NB4 (cell line): ENCODE measurements at regions not wholly inside any gene's neighbourhood (a gene's known extent, or its start where the extent isn't known, plus 50 kb on each side); places are given as distances from the start of the nearest gene placed in this dataset.

ENCODE experiments used
- MYC ChIP-seq: IDR thresholded peaks from 2 replicates; pipeline ENCODE4 v1.6.1; 2011; ENCODE audit warnings: low read depth, low read length
- POLR2A ChIP-seq: IDR thresholded peaks from 2 replicates; pipeline ENCODE4 v1.6.1; 2011; ENCODE audit warnings: mild to moderate bottlenecking; ENCODE audit not compliant: insufficient read length; ENCODE audit errors: extremely low read depth
- TF ChIP-seq, protein P1 (sequence below): IDR thresholded peaks from one replicate; pipeline ENCODE4 v1.5.1; 2012; ENCODE audit warnings: low read depth, low read length

DNA sequence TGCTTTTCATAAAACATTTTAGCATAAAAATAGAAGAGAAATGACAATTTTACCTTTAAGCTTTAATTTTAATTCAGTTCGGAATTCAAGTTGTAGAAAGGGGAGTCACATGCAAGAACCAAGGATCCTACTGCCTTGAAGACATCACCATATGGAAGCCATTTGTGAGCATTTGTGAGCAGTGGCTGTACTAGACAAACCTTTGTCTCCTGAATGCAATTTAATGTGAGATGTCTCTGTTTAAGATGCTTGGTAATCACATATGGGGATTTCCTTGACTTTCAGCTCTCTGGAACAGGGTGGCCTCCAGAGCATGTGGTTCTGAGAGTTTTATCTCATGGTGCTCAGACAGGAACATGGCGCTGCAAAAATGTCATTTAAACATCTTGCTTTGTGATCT lies 421.8 kb downstream of the NYAP2 start:
- TF ChIP-seq POLR2A: no peak
- TF ChIP-seq, protein P1, sequence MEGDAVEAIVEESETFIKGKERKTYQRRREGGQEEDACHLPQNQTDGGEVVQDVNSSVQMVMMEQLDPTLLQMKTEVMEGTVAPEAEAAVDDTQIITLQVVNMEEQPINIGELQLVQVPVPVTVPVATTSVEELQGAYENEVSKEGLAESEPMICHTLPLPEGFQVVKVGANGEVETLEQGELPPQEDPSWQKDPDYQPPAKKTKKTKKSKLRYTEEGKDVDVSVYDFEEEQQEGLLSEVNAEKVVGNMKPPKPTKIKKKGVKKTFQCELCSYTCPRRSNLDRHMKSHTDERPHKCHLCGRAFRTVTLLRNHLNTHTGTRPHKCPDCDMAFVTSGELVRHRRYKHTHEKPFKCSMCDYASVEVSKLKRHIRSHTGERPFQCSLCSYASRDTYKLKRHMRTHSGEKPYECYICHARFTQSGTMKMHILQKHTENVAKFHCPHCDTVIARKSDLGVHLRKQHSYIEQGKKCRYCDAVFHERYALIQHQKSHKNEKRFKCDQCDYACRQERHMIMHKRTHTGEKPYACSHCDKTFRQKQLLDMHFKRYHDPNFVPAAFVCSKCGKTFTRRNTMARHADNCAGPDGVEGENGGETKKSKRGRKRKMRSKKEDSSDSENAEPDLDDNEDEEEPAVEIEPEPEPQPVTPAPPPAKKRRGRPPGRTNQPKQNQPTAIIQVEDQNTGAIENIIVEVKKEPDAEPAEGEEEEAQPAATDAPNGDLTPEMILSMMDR: no peak
- no peak for TF ChIP-seq MYC
